Right ventricle myocardium superior (tissue), 1 donor: ENCODE measurements at regions not wholly inside any gene's neighbourhood (a gene's known extent, or its start where the extent isn't known, plus 50 kb on each side); places are given as distances from the start of the nearest gene placed in this dataset.

Experiments
- ATAC-seq: fragments of 200-7000 bp; cut with Tn5 transposase; one replicate; pipeline ENCODE4 v1.9.1; 2020; ENCODE audit warnings: mild to moderate bottlenecking; ENCODE audit not compliant: poor library complexity
- DNase-seq: peaks from one replicate; pipeline ENCODE4 v3.0.0-alpha.2; 2020
- intact Hi-C: fragments of 100-400 bp; cut with DNase I; formaldehyde crosslinking; loops from one replicate; pipeline ENCODE4 v1.11.2; 2022
- donor health status: DM: no; HTN: yes; CAD: no; lungs with severe emphysema.

GRCh38 chr19:28485292-28485691 lies 727.7 kb downstream of the UQCRFS1 start:
- peak; percentile 55 for DNase-seq
- no peak for ATAC-seq

GRCh38 chr19:28483197-28483596 lies 729.8 kb downstream of the UQCRFS1 start:
- intact Hi-C loops = no loop called here
- no peak for ATAC-seq

More at GRCh38 chr19:28485292-28485691, 727.7 kb downstream of the UQCRFS1 start:
- intact Hi-C loops = no loop called here

GRCh38 chr19:28482221-28482620 lies 730.7 kb downstream of the UQCRFS1 start:
- no peak for DNase-seq
- no peak for ATAC-seq
- intact Hi-C loops = no loop called here

More at GRCh38 chr19:28483197-28483596, 729.8 kb downstream of the UQCRFS1 start:
- DNase-seq = no peak

- DNase-seq (no peak), ATAC-seq (no peak)
- intact Hi-C loops = no loop called here
Observed at GRCh38 chr19:28481674-28482073, 731.3 kb downstream of the UQCRFS1 start.

- intact Hi-C loops = no loop called here
- DNase-seq = no peak
- no peak for ATAC-seq
Observed at GRCh38 chr19:28475525-28475924, 737.4 kb downstream of the UQCRFS1 start.

- peak; percentile 63 for ATAC-seq
- intact Hi-C loops = no loop called here
- DNase-seq = peak; percentile 71
Observed at GRCh38 chr19:28472843-28473242, 740.1 kb downstream of the UQCRFS1 start.

- no peak for DNase-seq
- intact Hi-C loops = no loop called here
- ATAC-seq = no peak
Observed at GRCh38 chr19:28471731-28472510, 741.0 kb downstream of the UQCRFS1 start.

GRCh38 chr19:28469544-28469943 lies 743.4 kb downstream of the UQCRFS1 start:
- DNase-seq = no peak
- intact Hi-C loops = loop anchor here (5.0 kb wide), 2 partner anchors 163 to 408 kb away; no protein-coding TSS in a partner anchor

GRCh38 chr19:28468701-28469459 lies 744.1 kb downstream of the UQCRFS1 start:
- ATAC-seq (peak; percentile 27), DNase-seq (no peak)
- intact Hi-C loops = loop anchor here (5.0 kb wide), 2 partner anchors 163 to 408 kb away; no protein-coding TSS in a partner anchor

More at GRCh38 chr19:28469544-28469943, 743.4 kb downstream of the UQCRFS1 start:
- no peak for ATAC-seq

GRCh38 chr19:28466107-28467045 lies 746.6 kb downstream of the UQCRFS1 start:
- DNase-seq (peak; percentile 70), ATAC-seq (peak; percentile 61)
- intact Hi-C loops = loop anchor here (5.0 kb wide), 2 partner anchors 166 to 411 kb away; no protein-coding TSS in a partner anchor

GRCh38 chr19:28465371-28466086 lies 747.4 kb downstream of the UQCRFS1 start:
- ATAC-seq (no peak), DNase-seq (no peak)
- intact Hi-C loops = loop anchor here (2.0 to 5.0 kb wide), 3 partner anchors 167 to 412 kb away; no protein-coding TSS in a partner anchor

- DNase-seq (no peak), ATAC-seq (no peak)
- intact Hi-C loops = loop anchor here (2.0 kb wide), 1 partner anchor 243 kb away; no protein-coding TSS in a partner anchor
Observed at GRCh38 chr19:28463493-28464053, 749.4 kb downstream of the UQCRFS1 start.

- intact Hi-C loops = no loop called here
- no peak for ATAC-seq
- DNase-seq = no peak
Observed at GRCh38 chr19:28457620-28458019, 755.3 kb downstream of the UQCRFS1 start.

- ATAC-seq (no peak), DNase-seq (no peak)
- intact Hi-C loops = no loop called here
Observed at GRCh38 chr19:28456708-28457320, 756.1 kb downstream of the UQCRFS1 start.

GRCh38 chr19:28456252-28456651 lies 756.7 kb downstream of the UQCRFS1 start:
- DNase-seq (no peak), ATAC-seq (no peak)
- intact Hi-C loops = no loop called here

GRCh38 chr19:28454083-28454482 lies 758.9 kb downstream of the UQCRFS1 start:
- ATAC-seq (no peak), DNase-seq (no peak)
- intact Hi-C loops = no loop called here

- no peak for ATAC-seq
- no peak for DNase-seq
- intact Hi-C loops = no loop called here
Observed at GRCh38 chr19:28453420-28453819, 759.5 kb downstream of the UQCRFS1 start.
